ENCODE measurements at regions not wholly inside any gene's neighbourhood (a gene's known extent, or its start where the extent isn't known, plus 50 kb on each side); places are given as distances from the start of the nearest gene placed in this dataset.

- no peak for DNase-seq (ENCODE audit: low read depth in 1 of 2, low spot score in 1 of 2)
These were observed 90.1 kb upstream of the IRF2BP2 start for GRCh38 chr1:234699795-234700665.

GRCh38 chr1:234698686-234699085, 88.7 kb upstream of the IRF2BP2 start:
- H3K4me3 ChIP-seq (replicated peaks; ENCODE audit: insufficient read depth, low read length), result no peak overlapping the region
- TF ChIP-seq REST (IDR thresholded peaks at IDR 0.05; ENCODE audit: insufficient replicate concordance, low read depth) (no peak), SPI1 (IDR thresholded peaks at IDR 0.05; ENCODE audit: borderline replicate concordance, low read depth) (no peak), GABPA (IDR thresholded peaks at IDR 0.05; ENCODE audit: low read depth) (no peak), CTCF (IDR thresholded peaks at IDR 0.05; ENCODE audit: insufficient read depth, low read length) (no peak), POLR2AphosphoS5 (IDR thresholded peaks at IDR 0.05; ENCODE audit: low read depth) (no peak)
- H3K27me3 ChIP-seq (ENCODE audit: insufficient read depth, poor library complexity, severe bottlenecking), result no peaks in the 10 kb centered on the region
- no peak for DNase-seq (ENCODE audit: low read depth in 1 of 2, low spot score in 1 of 2)
- no peak overlapping the region for H3K27ac ChIP-seq (replicated peaks)

More at GRCh38 chr1:234699795-234700665, 90.1 kb upstream of the IRF2BP2 start:
- Histone ChIP-seq H3K4me3 (replicated peaks; ENCODE audit: insufficient read depth, low read length) (no peak overlapping the region), H3K27ac (replicated peaks) (no peak overlapping the region), H3K27me3 (ENCODE audit: insufficient read depth, poor library complexity, severe bottlenecking) (no peaks in the 10 kb centered on the region)
- TF ChIP-seq POLR2AphosphoS5 (IDR thresholded peaks at IDR 0.05; ENCODE audit: low read depth), result no peak
- no peak for TF ChIP-seq CTCF (IDR thresholded peaks at IDR 0.05; ENCODE audit: insufficient read depth, low read length)
- TF ChIP-seq REST (IDR thresholded peaks at IDR 0.05; ENCODE audit: insufficient replicate concordance, low read depth), result no peak
- TF ChIP-seq SPI1 (IDR thresholded peaks at IDR 0.05; ENCODE audit: borderline replicate concordance, low read depth), result no peak
- TF ChIP-seq GABPA (IDR thresholded peaks at IDR 0.05; ENCODE audit: low read depth), result no peak

- H3K4me3 ChIP-seq (replicated peaks; ENCODE audit: insufficient read depth, low read length), result no peak overlapping the region
- no peaks in the 10 kb centered on the region for H3K27me3 ChIP-seq (ENCODE audit: insufficient read depth, poor library complexity, severe bottlenecking)
- H3K27ac ChIP-seq (replicated peaks), result no peak overlapping the region
- DNase-seq (ENCODE audit: low read depth in 1 of 2, low spot score in 1 of 2), result no peak
- TF ChIP-seq POLR2AphosphoS5 (IDR thresholded peaks at IDR 0.05; ENCODE audit: low read depth) (no peak), GABPA (IDR thresholded peaks at IDR 0.05; ENCODE audit: low read depth) (no peak), CTCF (IDR thresholded peaks at IDR 0.05; ENCODE audit: insufficient read depth, low read length) (no peak), REST (IDR thresholded peaks at IDR 0.05; ENCODE audit: insufficient replicate concordance, low read depth) (no peak)
These were observed 87.8 kb upstream of the IRF2BP2 start for GRCh38 chr1:234697741-234698140.

All from HL-60 (cell line).